MM.1S (cell line): ENCODE measurements at regions not wholly inside any gene's neighbourhood (a gene's known extent, or its start where the extent isn't known, plus 50 kb on each side); places are given as distances from the start of the nearest gene placed in this dataset.

Experiments
- CTCF ChIP-seq: fragments of 300-600 bp; sonication (generic); IDR thresholded peaks from 2 replicates; pipeline ENCODE4 v1.5.1; 2016; ENCODE audit warnings: antibody characterized with exemption, low read length, mixed read lengths
- EZH2 ChIP-seq: fragments of 300-600 bp; sonication (generic); optimal IDR thresholded peaks from 2 replicates; pipeline ENCODE3; 2017; ENCODE audit warnings: low read depth, mild to moderate bottlenecking, antibody characterized with exemption, low read length, mixed read lengths

GRCh38 chr15:93823971-93824913 is 407.1 kb upstream of the MCTP2 start:
- TF ChIP-seq CTCF: no peak
- no peak for TF ChIP-seq EZH2
